Endothelial cell of umbilical vein (primary cell): ENCODE measurements at regions not wholly inside any gene's neighbourhood (a gene's known extent, or its start where the extent isn't known, plus 50 kb on each side); places are given as distances from the start of the nearest gene placed in this dataset.

ENCODE experiments used
- BruUV-seq: library from RNA; stranded (reverse); fragments of 400-500 nt; replicated peaks from 2 replicates; lab custom pipeline; 2021; lab: Mats Ljungman, UMichigan
- CTCF ChIA-PET: fragments of 300-600, 350-600 bp; sonication (Branson Sonifier 250); formaldehyde crosslinking; loops from one replicate; lab custom pipeline; 2021; ENCODE audit warnings: antibody characterized with exemption, inconsistent platforms; lab: Charles Lee
- POLR2A ChIA-PET: fragments of 300-600, 350-600 bp; sonication (Branson Sonifier 250); formaldehyde crosslinking; loops from one replicate; lab custom pipeline; 2021; ENCODE audit warnings: antibody characterized with exemption, inconsistent platforms; lab: Charles Lee
- DNase-seq: peaks from one replicate; pipeline ENCODE4 v3.0.0-alpha.2; 2011; ENCODE audit warnings: low read depth, low spot score
- FAIRE-seq: peaks from 2 replicates; lab custom pipeline; 2011; peaks lifted over from hg19 to GRCh38; lab: Jason Lieb, UNC
- H2AFZ ChIP-seq: 2 replicates; pipeline ENCODE4 v1.6.0; 2012; ENCODE audit warnings: low read depth, low read length, control low read depth, inconsistent platforms
- H3K27ac ChIP-seq: 2 replicates; pipeline ENCODE4 v1.5.1; 2011; ENCODE audit warnings: low read depth, mild to moderate bottlenecking, control low read depth, low read length, moderate library complexity; ENCODE audit not compliant: insufficient read depth
- H3K27me3 ChIP-seq, 2 experiments: 2 replicates each; pipeline versions ENCODE4 v1.6.0 to v1.6.1; 2011; ENCODE audit warnings: low read length in 2 of 2, mixed read lengths in 1 of 2; ENCODE audit not compliant: control insufficient read depth in 2 of 2, insufficient read depth in 2 of 2
- H3K36me3 ChIP-seq, 2 experiments: 2 replicates in 1 of 2; 3 replicates in 1 of 2; pipeline ENCODE4 v1.5.1; 2011; ENCODE audit warnings: low read length in 2 of 2, mild to moderate bottlenecking in 1 of 2, moderate library complexity in 1 of 2; ENCODE audit not compliant: control insufficient read depth in 2 of 2, insufficient read depth in 2 of 2; ENCODE audit errors: extremely low read depth in 1 of 2
- H3K4me1 ChIP-seq: 3 replicates; pipeline ENCODE4 v1.5.1; 2011; ENCODE audit warnings: mild to moderate bottlenecking, low read length; ENCODE audit not compliant: control insufficient read depth, insufficient read depth; ENCODE audit errors: extremely low read depth
- H3K4me2 ChIP-seq: 2 replicates; pipeline ENCODE4 v1.6.1; 2011; ENCODE audit warnings: low read length, control low read depth, mixed read lengths; ENCODE audit not compliant: insufficient read depth
- H3K4me3 ChIP-seq, 3 experiments: fragments of 200-600 bp in 1 of 3; sonication (generic), shearing (Covaris generic) in 1 of 3; replicated peaks in 1 of 3; 2 replicates each; pipeline ENCODE4 v1.5.1; 2011 to 2016; ENCODE audit warnings: control low read depth in 3 of 3, low read length in 3 of 3, mild to moderate bottlenecking in 2 of 3, inconsistent platforms in 1 of 3, low read depth in 1 of 3, moderate library complexity in 1 of 3; ENCODE audit not compliant: insufficient read depth in 1 of 3
- H3K79me2 ChIP-seq: 2 replicates; pipeline ENCODE4 v1.6.0; 2012; ENCODE audit warnings: low read length, inconsistent platforms; ENCODE audit not compliant: control insufficient read depth, insufficient read depth
- H3K9ac ChIP-seq: replicated peaks from 2 replicates; pipeline ENCODE3; 2011; ENCODE audit warnings: low read length, control low read depth; ENCODE audit not compliant: insufficient read depth; ENCODE audit errors: extremely low read depth
- H3K9me1 ChIP-seq: replicated peaks from 3 replicates; pipeline ENCODE4 v1.6.0; 2011; ENCODE audit warnings: mild to moderate bottlenecking, low read length; ENCODE audit not compliant: control insufficient read depth, insufficient read depth; ENCODE audit errors: extremely low read depth
- H3K9me3 ChIP-seq: replicated peaks from 2 replicates; pipeline ENCODE4 v1.5.1; 2012; ENCODE audit warnings: low read length, inconsistent platforms; ENCODE audit not compliant: control insufficient read depth, insufficient read depth
- H4K20me1 ChIP-seq: replicated peaks from 2 replicates; pipeline ENCODE3; 2011; ENCODE audit warnings: mild to moderate bottlenecking, low read length; ENCODE audit not compliant: control insufficient read depth, insufficient read depth; ENCODE audit errors: extremely low read depth
- EZH2 ChIP-seq: IDR thresholded peaks from 2 replicates; pipeline ENCODE4 v1.6.1; 2012; ENCODE audit warnings: borderline replicate concordance, low read depth, mild to moderate bottlenecking, moderate library complexity, low read length, inconsistent platforms; ENCODE audit not compliant: severe bottlenecking
- FOS ChIP-seq: IDR thresholded peaks from 2 replicates; pipeline ENCODE4 v1.6.1; 2011; ENCODE audit warnings: mild to moderate bottlenecking, low read length, moderate library complexity, borderline replicate concordance; ENCODE audit not compliant: insufficient read depth
- JUN ChIP-seq: IDR thresholded peaks from 2 replicates; pipeline ENCODE4 v1.6.1; 2011; ENCODE audit warnings: borderline replicate concordance, low read depth; ENCODE audit not compliant: insufficient read length, insufficient read depth
- MYC ChIP-seq: IDR thresholded peaks from one replicate; pipeline ENCODE4 v1.6.1; 2011; ENCODE audit warnings: mild to moderate bottlenecking, low read depth, low read length
- POLR2A ChIP-seq: IDR thresholded peaks from 2 replicates; pipeline ENCODE4 v1.6.1; 2012; ENCODE audit warnings: low read depth, mild to moderate bottlenecking, control low read depth, low read length
- dilution Hi-C: fragments of 300-500 bp; cut with MboI; formaldehyde crosslinking; loops from one replicate; pipeline ENCODE4 v1.15.0; 2019; ENCODE audit warnings: low sequenced_read_pairs; ENCODE audit not compliant: extremely low pct_ligation_motif_present
- intact Hi-C: fragments of 100-400 bp; cut with micrococcal nuclease; formaldehyde crosslinking; loops from one replicate; pipeline ENCODE4 v1.10.0; 2022
- TF ChIP-seq, protein P1 (sequence below): IDR thresholded peaks from 2 replicates; pipeline ENCODE4 v1.6.1; 2011; ENCODE audit not compliant: insufficient read depth, insufficient read length
- TF ChIP-seq, protein P2 (sequence below), 2 donors: IDR thresholded peaks; 1 replicate in 1 of 2; 2 replicates in 1 of 2; pipeline ENCODE4 v1.5.1; 2011; ENCODE audit warnings: low read length in 2 of 2, mild to moderate bottlenecking in 2 of 2, moderate library complexity in 2 of 2, control low read depth in 1 of 2, inconsistent platforms in 1 of 2, low read depth in 1 of 2; ENCODE audit not compliant: insufficient read depth in 1 of 2; ENCODE audit errors: extremely low read depth in 1 of 2

DNA sequence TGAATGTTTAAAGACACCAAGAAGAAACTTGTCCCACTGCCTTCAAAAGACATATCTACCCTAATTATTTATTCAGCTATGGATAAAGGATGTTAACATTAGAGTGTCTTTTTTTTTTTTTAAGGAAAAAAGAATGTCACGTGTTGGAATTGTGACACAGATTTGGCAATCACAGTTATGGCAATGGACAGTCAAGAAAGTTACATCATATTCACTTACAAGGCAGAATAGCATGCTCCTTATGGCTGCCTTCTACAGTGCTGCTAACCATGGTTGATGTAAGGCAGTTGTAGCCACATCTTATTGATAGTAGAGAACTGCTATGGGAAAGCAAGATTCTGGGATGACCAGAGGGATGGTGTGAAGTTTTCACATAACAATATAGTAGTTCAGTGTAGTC lies 128.8 kb upstream of the ZBTB20 start:
- TF ChIP-seq POLR2A (no peak), MYC (no peak), JUN (no peak), FOS (no peak), EZH2 (no peak)
- TF ChIP-seq, protein P1, sequence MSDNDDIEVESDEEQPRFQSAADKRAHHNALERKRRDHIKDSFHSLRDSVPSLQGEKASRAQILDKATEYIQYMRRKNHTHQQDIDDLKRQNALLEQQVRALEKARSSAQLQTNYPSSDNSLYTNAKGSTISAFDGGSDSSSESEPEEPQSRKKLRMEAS, result no peak
- TF ChIP-seq, protein P2, sequence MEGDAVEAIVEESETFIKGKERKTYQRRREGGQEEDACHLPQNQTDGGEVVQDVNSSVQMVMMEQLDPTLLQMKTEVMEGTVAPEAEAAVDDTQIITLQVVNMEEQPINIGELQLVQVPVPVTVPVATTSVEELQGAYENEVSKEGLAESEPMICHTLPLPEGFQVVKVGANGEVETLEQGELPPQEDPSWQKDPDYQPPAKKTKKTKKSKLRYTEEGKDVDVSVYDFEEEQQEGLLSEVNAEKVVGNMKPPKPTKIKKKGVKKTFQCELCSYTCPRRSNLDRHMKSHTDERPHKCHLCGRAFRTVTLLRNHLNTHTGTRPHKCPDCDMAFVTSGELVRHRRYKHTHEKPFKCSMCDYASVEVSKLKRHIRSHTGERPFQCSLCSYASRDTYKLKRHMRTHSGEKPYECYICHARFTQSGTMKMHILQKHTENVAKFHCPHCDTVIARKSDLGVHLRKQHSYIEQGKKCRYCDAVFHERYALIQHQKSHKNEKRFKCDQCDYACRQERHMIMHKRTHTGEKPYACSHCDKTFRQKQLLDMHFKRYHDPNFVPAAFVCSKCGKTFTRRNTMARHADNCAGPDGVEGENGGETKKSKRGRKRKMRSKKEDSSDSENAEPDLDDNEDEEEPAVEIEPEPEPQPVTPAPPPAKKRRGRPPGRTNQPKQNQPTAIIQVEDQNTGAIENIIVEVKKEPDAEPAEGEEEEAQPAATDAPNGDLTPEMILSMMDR (IDR thresholded peaks at IDR 0.05; ENCODE audit: extremely low read depth in 1 of 2, insufficient read depth in 1 of 2, low read depth in 1 of 2, low read length in 2 of 2), result no peak
- Histone ChIP-seq H3K4me1 (no peaks in the 10 kb centered on the region), H3K27ac (no peak overlapping the region), H3K4me3 (no peak overlapping the region), H3K9me3 (no peaks in the 10 kb centered on the region), H3K9ac (no peak overlapping the region), H2AFZ (no peak overlapping the region), H3K9me1 (no peaks in the 10 kb centered on the region), H3K36me3 (no peaks in the 10 kb centered on the region), H4K20me1 (no peaks in the 10 kb centered on the region), H3K4me2 (no peak overlapping the region), H3K79me2 (no peaks in the 10 kb centered on the region), H3K27me3 (no peaks in the 10 kb centered on the region)
- no TSS peak for BruUV-seq
- DNase-seq (no peak), FAIRE-seq (no peak)
- intact Hi-C loops (no loop called here), dilution Hi-C loops (no loop called here)
- ChIA-PET CTCF (no interaction called here), POLR2A (no interaction called here)
